ENCODE measurements at regions not wholly inside any gene's neighbourhood (a gene's known extent, or its start where the extent isn't known, plus 50 kb on each side); places are given as distances from the start of the nearest gene placed in this dataset.
"Not testable (repeated sequence)": the region's sequence is repeated elsewhere in the genome, so short reads cannot be mapped to it uniquely, and the experiment has no call there.

- no peak for DNase-seq (ENCODE audit: insufficient read length, low spot score)
- no peak for TF ChIP-seq CTCF (IDR thresholded peaks at IDR 0.05; ENCODE audit: insufficient read depth, missing control alignments)
- FAIRE-seq = no peak
Observed at GRCh38 chr9:21533597-21533996, 51.5 kb upstream of the IFNE start.

GRCh38 chr9:21535396-21535795 is 53.3 kb upstream of the IFNE start:
- DNase-seq (ENCODE audit: insufficient read length, low spot score) = no peak
- no peak for TF ChIP-seq CTCF (IDR thresholded peaks at IDR 0.05; ENCODE audit: insufficient read depth, missing control alignments)
- FAIRE-seq = no peak

- no peak for FAIRE-seq
- no peak for DNase-seq (ENCODE audit: insufficient read length, low spot score)
- no peak for TF ChIP-seq CTCF (IDR thresholded peaks at IDR 0.05; ENCODE audit: insufficient read depth, missing control alignments)
Observed at GRCh38 chr9:21542787-21543186, 60.7 kb upstream of the IFNE start.

- DNase-seq (ENCODE audit: insufficient read length, low spot score) (no peak), FAIRE-seq (no peak)
- TF ChIP-seq CTCF (IDR thresholded peaks at IDR 0.05; ENCODE audit: insufficient read depth, missing control alignments) = no peak
Observed at GRCh38 chr9:21543187-21543586, 61.1 kb upstream of the IFNE start.

GRCh38 chr9:21543816-21544215 is 61.7 kb upstream of the IFNE start:
- FAIRE-seq; DNase-seq (ENCODE audit: insufficient read length, low spot score): not testable (repeated sequence)

GRCh38 chr9:21546949-21547348 is 64.8 kb upstream of the IFNE start:
- no peak for DNase-seq (ENCODE audit: insufficient read length, low spot score)
- no peak for FAIRE-seq
- no peak for TF ChIP-seq CTCF (IDR thresholded peaks at IDR 0.05; ENCODE audit: insufficient read depth, missing control alignments)

GRCh38 chr9:21549251-21549765 is 67.2 kb upstream of the IFNE start:
- FAIRE-seq = no peak
- TF ChIP-seq CTCF (IDR thresholded peaks at IDR 0.05; ENCODE audit: insufficient read depth, missing control alignments) = no peak
- DNase-seq (ENCODE audit: insufficient read length, low spot score) = no peak

GRCh38 chr9:21549890-21550289 is 67.8 kb upstream of the IFNE start:
- TF ChIP-seq CTCF (IDR thresholded peaks at IDR 0.05; ENCODE audit: insufficient read depth, missing control alignments) = no peak
- DNase-seq (ENCODE audit: insufficient read length, low spot score) = no peak
- FAIRE-seq = no peak

All from D721Med (cell line).